Brain microvascular endothelial cell (primary cell): ENCODE measurements at regions not wholly inside any gene's neighbourhood (a gene's known extent, or its start where the extent isn't known, plus 50 kb on each side); places are given as distances from the start of the nearest gene placed in this dataset.
"Not testable (repeated sequence)": the region's sequence is repeated elsewhere in the genome, so short reads cannot be mapped to it uniquely, and the experiment has no call there.

Experiments used
- DNase-seq: peaks from one replicate; pipeline ENCODE4 v3.0.0-alpha.2; 2020
- H3K27ac ChIP-seq: fragments of 250-450 bp; sonication (Bioruptor Pico); 2 replicates; pipeline ENCODE4 v1.5.1; 2020; ENCODE audit warnings: mild to moderate bottlenecking, moderate library complexity
- H3K27me3 ChIP-seq: fragments of 250-450 bp; sonication (Bioruptor Pico); replicated peaks from 2 replicates; pipeline ENCODE4 v1.5.1; 2020; ENCODE audit warnings: mild to moderate bottlenecking
- H3K36me3 ChIP-seq: fragments of 250-450 bp; sonication (Bioruptor Pico); replicated peaks from 2 replicates; pipeline ENCODE4 v1.5.1; 2020; ENCODE audit warnings: mild to moderate bottlenecking
- H3K4me3 ChIP-seq: 2 replicates; pipeline ENCODE4 v1.5.1; 2011; ENCODE audit warnings: low read depth, mild to moderate bottlenecking, control low read depth, low read length, moderate library complexity
- in situ Hi-C: cut with HindIII; loops from 2 replicates; pipeline ENCODE4 v1.10.0; 2017; ENCODE audit warnings: low sequenced_read_pairs, low pct_ligation_motif_present

DNA sequence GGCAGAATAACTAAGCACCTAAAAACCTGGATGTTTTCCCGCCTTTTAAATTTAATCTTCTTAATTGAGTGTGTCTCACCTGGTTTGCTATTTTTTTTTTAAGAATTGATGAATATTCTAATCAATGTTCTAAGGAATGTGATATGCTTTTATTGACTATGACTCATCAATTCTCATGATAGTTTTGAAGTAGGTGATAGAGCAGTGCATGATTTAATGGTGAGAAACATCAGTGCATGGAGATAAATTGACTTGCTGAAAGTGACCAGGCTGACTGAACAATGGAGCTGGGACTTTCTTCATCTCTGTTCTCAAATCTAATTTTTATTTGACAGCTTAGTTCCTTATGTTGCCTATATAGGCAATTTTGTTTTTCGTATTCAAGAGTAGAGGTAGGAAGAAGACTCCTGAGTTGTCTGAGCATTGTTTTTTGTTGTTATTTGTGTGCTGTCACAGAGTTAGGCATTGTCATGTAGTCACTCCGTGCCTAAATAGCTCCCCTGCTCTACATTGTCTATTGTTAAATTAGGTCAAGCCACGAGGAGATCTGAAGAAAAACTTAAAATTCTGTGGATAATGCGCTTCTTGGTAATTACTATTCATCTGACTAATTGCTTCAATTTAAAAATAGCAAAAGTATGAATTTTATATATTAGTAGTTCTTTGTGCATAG, 59.0 kb upstream of the NUTM2F start:
- H3K27ac ChIP-seq, in situ Hi-C loops, H3K27me3 ChIP-seq, H3K36me3 ChIP-seq, DNase-seq, H3K4me3 ChIP-seq: not testable (repeated sequence)

DNA sequence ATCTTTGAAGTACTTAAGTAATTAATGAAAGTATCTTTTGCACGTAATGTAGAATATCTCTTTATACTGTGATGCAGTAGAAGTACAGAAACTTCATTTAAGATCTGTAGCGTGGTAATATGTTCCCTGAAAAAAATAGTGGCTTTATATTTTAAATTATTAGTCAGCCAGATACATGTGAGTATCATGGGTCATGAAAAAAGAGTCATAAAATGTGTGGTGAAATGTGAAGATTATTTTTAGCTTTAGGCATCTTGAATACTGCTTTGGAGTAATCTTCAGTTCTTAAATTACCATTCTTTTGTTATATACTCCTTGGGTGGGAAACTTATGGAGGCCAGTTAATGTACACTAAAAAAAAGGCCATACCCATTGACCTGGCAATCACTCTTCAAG, 59.6 kb upstream of the NUTM2F start:
- DNase-seq, H3K27ac ChIP-seq, in situ Hi-C loops: not testable (repeated sequence)

GRCh38 chr9:94390425-94391098, 62.1 kb upstream of the NUTM2F start:
- H3K27ac ChIP-seq, H3K36me3 ChIP-seq, H3K27me3 ChIP-seq, in situ Hi-C loops, H3K4me3 ChIP-seq, DNase-seq: not testable (repeated sequence)

More for the DNA sequence above, 59.6 kb upstream of the NUTM2F start:
- not testable (repeated sequence) for H3K27me3 ChIP-seq, H3K36me3 ChIP-seq, H3K4me3 ChIP-seq

- H3K4me3 ChIP-seq, H3K27ac ChIP-seq, H3K36me3 ChIP-seq, H3K27me3 ChIP-seq, in situ Hi-C loops, DNase-seq: not testable (repeated sequence)
These were observed 64.7 kb upstream of the NUTM2F start for GRCh38 chr9:94392971-94393624.

GRCh38 chr9:94397766-94398379, 69.4 kb upstream of the NUTM2F start:
- in situ Hi-C loops, H3K27me3 ChIP-seq, H3K36me3 ChIP-seq, H3K4me3 ChIP-seq, DNase-seq, H3K27ac ChIP-seq: not testable (repeated sequence)

DNA sequence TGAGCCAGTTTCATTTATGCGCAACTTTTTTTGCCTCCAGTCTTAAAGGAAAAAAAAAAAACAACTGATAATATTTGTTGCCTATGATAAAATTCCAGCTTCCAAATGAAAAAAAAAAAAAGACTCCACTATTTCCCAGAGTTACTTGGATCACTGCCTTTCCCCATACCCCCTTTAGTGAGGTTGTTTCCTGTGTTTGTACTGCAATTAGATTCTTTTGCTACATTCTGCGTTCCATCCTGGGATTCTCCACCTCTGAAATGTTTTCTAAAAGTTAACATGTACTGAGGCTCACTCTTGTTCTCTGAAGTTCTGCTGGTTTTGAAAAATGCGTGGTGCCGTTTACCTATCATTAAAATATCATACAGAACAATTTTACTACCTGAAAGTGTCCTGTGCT, 72.0 kb upstream of the NUTM2F start:
- H3K27ac ChIP-seq, H3K36me3 ChIP-seq, in situ Hi-C loops: not testable (repeated sequence)

DNA sequence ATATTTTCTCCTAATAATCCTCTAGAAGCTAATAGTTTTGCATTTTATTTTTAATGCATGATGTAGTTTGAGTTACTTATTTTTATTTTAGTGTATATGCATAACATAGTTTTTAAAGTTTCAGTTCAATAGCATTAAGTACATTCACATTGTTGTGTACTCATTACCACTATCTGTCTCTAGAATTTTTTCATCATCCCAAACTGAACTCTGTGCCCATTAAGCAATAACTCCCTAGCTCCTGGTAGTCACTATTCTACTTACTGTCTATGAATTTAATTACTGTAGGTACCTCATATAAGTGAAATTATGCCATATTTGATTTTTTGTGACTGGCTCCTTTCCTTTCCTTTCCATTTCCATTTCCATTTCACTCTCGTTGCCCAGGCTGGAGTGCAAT, 74.4 kb upstream of the NUTM2F start:
- H3K27ac ChIP-seq, H3K4me3 ChIP-seq, in situ Hi-C loops, H3K36me3 ChIP-seq, H3K27me3 ChIP-seq, DNase-seq: not testable (repeated sequence)

More for the DNA sequence above, 72.0 kb upstream of the NUTM2F start:
- DNase-seq, H3K4me3 ChIP-seq, H3K27me3 ChIP-seq: not testable (repeated sequence)

DNA sequence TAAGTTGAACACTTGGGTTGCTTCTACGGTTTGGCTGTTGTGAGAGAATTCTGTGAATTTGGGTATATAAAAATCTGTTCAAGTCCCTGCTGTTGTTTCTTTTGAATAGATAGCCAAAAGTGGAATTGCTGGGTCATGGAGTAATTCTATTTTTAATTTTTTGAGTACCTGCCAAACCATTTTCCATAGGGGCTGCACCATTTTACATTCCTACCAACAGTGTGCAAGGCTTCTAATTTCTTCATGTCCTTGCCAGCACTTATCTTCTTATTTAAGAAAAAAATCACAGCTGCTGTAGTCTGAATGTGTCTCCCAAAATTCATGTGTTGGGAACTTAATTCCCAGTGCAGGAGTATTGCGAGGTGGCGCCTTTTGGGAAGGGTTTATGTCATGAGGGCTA, 75.1 kb upstream of the NUTM2F start:
- H3K36me3 ChIP-seq, H3K27me3 ChIP-seq, H3K4me3 ChIP-seq, in situ Hi-C loops, H3K27ac ChIP-seq, DNase-seq: not testable (repeated sequence)

DNA sequence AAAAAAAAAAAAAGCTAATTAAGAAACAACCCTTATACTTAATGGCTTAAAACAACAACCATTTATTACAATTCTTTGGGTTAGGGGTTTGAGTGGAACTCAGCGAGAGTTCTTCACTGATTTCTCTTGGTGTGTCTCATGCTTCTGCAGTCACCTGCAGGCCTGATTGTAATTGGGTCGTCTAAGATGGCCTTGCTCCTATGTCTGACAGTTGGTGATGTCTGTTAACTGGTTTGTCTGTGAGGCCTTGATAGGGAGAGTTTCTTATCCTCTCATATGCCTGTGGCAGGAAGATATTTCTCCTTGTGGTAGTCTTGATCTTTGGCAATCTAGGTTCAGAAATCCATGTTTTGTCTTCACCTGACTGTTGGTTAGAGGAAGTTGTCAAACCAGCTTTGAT, 85.2 kb upstream of the NUTM2F start:
- H3K27ac ChIP-seq, DNase-seq, H3K27me3 ChIP-seq, H3K4me3 ChIP-seq, in situ Hi-C loops, H3K36me3 ChIP-seq: not testable (repeated sequence)

- H3K27me3 ChIP-seq, H3K4me3 ChIP-seq, H3K36me3 ChIP-seq, H3K27ac ChIP-seq, in situ Hi-C loops, DNase-seq: not testable (repeated sequence)
These were observed 86.7 kb upstream of the NUTM2F start for GRCh38 chr9:94415111-94415510.

- in situ Hi-C loops, H3K27ac ChIP-seq, DNase-seq, H3K36me3 ChIP-seq, H3K4me3 ChIP-seq, H3K27me3 ChIP-seq: not testable (repeated sequence)
These were observed 91.7 kb upstream of the NUTM2F start for GRCh38 chr9:94420098-94420497.

DNA sequence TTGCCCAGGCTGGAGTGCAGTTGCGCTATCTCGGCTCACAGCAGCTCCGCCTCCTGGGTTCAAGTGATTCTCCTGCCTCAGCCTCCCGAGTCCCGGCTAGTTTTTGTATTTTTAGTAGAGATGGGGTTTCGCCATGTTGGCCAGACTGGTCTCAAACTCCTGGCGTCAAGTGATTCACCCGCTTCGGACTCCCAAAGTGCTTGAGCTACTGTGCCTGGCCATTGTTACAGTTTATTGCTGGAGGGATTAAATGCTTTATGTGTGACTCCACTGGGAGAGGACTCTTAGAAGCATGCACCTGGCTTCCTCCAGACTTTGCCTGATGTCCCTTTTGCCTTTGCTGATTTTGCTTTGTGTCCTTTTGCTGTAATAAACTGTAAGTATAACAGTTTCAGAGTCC, 93.5 kb upstream of the NUTM2F start:
- H3K4me3 ChIP-seq, H3K27ac ChIP-seq, in situ Hi-C loops, H3K36me3 ChIP-seq, H3K27me3 ChIP-seq, DNase-seq: not testable (repeated sequence)

- H3K27ac ChIP-seq, H3K4me3 ChIP-seq, H3K27me3 ChIP-seq, DNase-seq, H3K36me3 ChIP-seq, in situ Hi-C loops: not testable (repeated sequence)
These were observed 96.9 kb upstream of the NUTM2F start for GRCh38 chr9:94425312-94425711.

- H3K27me3 ChIP-seq, H3K27ac ChIP-seq, in situ Hi-C loops, DNase-seq, H3K36me3 ChIP-seq, H3K4me3 ChIP-seq: not testable (repeated sequence)
These were observed 108.7 kb upstream of the NUTM2F start for GRCh38 chr9:94437128-94437527.
